NCI-H526 (cell line): ENCODE measurements at regions not wholly inside any gene's neighbourhood (a gene's known extent, or its start where the extent isn't known, plus 50 kb on each side); places are given as distances from the start of the nearest gene placed in this dataset.
"Not testable (repeated sequence)": the region's sequence is repeated elsewhere in the genome, so short reads cannot be mapped to it uniquely, and the experiment has no call there.

Source experiments
- DNase-seq, 2 experiments: peaks; one replicate each; lab custom pipeline; 2025; lab: John Stamatoyannopoulos, UW

- DNase-seq, result no peak
These were observed 75.3 kb downstream of the TMEM167A start for GRCh38 chr5:83001796-83002381.

GRCh38 chr5:83000922-83001321 is 76.3 kb downstream of the TMEM167A start:
- no peak for DNase-seq

DNA sequence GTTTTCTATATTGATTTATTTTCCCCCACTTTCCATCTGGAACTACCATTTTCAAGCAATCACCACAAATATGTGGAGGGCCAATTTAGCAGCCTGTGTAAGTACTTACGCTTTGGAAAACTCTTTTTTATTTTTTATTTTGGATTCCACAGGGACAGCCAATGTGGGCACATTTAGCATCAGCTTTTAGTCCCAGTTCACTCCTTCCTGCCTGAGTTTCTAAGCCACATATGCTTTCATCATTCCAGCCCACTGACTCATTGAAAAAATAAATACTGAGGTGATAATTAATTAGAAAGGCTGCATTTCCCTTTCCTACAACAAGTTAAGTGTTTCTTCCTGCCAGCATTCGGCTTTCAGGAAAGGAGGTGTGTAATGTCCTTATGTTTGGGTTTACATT is 76.8 kb downstream of the TMEM167A start:
- DNase-seq, result no peak

DNA sequence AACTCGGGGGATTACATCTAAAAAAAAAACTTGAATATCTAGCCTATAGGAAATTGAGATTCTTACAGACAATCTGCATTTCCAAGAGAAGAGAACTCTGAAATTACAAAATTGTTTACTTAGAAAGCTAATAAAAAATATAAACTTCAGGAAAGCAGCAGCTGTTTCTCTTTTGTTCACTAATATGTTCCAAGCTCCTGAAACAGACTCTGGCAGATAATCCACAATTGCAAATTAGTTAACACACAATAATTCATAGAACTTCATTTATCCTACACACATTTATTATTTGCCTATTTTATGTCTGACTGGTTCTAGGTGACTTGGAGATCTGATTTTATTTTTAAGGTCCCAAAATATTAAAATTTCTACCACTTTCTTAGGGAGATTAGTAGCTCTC is 83.8 kb downstream of the TMEM167A start:
- no peak for DNase-seq

DNA sequence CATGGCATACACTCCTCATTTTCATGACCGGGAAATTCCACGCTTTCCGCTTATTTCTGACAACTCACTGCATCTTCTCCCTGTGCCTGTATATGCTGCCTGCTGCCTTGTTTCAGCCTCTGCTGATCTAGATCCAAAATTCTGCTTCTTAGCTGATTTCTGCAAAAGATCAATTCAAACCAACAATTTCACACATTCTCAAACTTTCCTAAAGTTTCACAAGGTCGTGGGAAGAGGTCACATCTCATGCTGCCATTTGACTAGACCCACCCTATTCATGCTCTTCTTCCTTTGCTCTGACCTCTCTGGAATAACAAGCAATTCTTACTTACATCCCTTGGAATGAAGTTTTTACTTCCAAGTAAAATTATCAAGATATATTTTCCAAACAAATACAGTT is 84.5 kb downstream of the TMEM167A start:
- DNase-seq, result no peak

- DNase-seq, result no peak
These were observed 85.4 kb downstream of the TMEM167A start for GRCh38 chr5:82991678-82992323.

DNA sequence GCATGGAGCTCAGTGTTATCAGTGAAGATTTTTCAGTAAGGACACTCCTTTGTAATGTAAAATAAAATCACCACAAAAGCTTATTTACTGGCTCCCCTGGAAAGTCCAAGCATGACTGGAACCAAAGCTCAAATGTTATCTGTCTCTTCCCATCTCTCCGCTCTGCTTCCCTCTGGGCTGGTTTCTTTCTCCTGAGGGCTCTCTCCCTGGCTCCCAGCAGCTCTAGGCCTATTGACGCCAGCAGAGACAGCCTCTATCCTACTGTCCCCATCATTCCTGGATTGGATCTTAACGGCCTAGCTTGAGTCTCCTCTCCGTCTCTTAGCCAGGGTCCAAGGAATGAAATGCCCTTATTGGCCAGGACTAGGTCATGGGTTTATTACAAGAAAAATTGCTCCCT is 86.1 kb downstream of the TMEM167A start:
- no peak for DNase-seq

- DNase-seq, result no peak
These were observed 90.0 kb downstream of the TMEM167A start for GRCh38 chr5:82987188-82987587.

- DNase-seq, result no peak
These were observed 90.8 kb downstream of the TMEM167A start for GRCh38 chr5:82986404-82986803.

DNA sequence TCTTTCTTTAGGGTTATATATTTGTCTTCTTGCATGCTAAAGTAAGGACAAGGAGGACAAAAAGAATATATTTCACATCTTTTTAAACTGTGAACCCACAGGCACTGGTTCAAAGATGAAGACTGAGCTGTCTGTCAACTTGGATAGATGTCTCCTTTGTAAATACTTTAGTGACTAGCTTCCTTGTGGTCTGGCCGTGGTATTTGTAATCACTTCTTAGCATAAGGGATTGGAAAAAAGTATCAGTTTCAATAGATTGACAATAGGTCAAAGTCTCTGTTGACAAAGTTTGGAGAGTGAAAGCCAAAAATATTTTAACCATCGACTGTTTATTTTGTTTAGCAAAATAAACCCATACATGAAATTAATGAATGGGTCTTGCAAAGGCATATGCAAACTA is 91.4 kb downstream of the TMEM167A start:
- peak in 1 of 2 experiments; percentile 7 for DNase-seq

DNA sequence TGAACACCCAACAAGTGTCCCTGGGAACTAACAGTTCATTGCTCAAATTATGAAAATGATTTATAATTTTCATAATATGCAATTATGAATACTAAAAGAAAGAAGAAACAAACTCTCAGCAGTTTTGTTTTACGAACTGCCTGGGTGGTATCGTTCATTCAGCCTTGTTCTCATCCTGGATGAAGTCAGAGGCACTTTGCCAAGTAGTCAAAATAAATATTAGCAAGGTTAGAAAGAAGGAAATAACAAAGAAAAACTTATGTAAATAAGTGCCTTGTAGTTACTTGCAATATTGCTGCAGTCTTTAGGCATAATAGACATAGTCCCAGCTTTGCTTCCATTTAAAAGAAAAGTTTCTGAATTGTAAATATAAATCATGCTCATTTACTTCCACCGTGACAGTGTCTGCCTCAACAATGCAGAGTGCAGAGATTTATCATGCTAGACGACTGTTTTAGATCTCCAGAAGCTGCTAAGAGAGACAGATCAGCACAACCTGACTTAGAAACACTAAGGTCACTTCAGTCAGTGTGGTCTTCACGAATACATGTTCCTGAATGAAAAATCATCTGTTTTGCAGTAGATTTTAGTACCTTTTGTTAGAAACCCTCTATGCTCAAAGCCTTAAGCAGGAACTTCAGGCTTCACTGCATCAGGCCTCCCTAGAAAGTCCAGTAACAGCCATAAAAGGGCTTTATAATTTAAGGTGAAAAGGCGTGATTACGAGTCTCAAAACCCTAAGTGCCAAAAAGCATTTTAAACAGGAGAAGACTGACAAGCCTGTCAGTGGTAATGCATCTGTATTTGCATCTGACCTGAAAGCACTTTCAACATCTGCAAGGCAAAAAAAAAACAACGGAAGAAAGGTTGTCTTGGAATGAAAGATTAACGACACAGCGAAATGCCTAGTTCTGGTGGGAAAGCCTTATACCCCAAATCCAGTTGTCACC is 92.1 kb downstream of the TMEM167A start:
- no peak for DNase-seq

- no peak for DNase-seq
These were observed 94.3 kb downstream of the TMEM167A start for GRCh38 chr5:82982846-82983245.

DNA sequence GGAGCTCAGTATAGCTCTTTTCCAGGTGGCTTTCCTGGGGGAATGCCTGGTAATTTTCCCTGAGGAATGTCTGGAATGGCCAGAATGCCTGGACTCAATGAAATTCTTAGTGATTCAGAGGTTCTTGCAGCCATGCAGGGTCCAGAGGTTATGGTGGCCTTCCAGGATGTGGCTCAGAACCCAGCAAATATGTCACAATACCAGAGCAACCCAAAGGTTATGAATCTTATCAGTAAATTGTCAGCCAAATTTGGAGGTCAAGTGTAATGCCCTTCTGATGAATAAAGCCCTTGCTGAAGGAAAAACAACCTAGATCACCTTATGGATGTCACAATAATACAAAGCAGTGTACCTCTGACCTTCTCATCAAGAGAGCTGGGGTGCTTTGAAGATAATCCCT is 100.3 kb downstream of the TMEM167A start:
- DNase-seq, result not testable (repeated sequence)

GRCh38 chr5:82975812-82976211 is 101.4 kb downstream of the TMEM167A start:
- no peak for DNase-seq

DNA sequence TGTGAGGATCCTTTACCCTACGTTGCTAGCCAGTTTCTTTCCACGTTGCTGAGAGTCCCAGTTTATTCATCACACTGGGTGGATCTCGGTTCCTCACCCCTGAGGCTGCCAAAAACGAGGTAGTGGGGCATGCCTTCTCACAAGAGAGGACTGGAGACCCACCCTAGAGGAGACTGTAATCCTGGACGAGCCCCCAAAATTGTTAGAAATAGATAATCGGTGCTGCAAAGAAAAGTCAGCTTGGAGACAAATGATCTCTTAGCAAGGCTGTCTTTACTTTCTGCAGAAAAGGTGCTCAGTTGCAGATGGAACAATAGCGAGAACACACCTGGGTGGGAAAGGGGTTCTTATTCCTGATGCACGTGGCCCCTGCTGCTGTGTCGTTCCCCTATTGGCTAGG is 101.8 kb downstream of the TMEM167A start:
- DNase-seq, result no peak

DNA sequence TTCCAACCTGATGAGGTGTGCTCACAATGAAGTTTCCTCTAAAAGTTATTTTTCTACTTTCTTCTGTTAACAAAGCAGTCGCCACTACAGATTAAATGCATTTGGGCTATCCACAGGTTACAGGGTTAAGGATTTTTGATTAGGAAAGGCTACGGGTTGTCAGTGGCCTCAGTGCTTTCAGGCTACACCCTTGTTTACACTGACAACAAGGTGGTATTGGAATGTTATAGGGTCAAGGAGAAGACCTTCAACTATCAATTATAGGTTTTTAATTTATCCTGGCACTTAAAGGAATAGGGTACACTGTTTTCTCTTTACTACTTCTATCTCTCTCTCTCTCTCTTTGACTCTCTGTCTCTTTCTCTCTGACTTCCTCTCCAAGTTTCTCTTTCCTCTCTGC is 102.8 kb downstream of the TMEM167A start:
- DNase-seq, result not testable (repeated sequence)

DNA sequence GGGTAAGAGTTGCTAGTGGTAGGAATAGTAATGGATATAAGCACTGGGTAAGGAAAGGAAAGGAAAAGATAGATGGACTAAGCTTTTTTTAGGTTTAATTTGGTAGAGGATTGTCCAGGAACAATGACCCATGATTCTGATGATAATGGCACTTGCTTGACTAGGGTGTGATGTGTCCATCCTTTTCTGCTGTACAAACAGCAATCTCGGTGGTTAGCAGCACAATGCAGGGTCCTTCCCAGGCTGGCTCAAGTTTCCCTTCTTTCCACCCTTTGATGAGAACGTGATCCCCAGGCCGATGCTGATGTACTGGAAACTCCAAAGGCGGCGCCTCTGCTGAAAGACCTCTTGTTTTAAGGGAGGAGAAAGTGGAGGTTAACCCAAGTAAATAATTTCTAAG is 105.3 kb downstream of the TMEM167A start:
- DNase-seq, result no peak

GRCh38 chr5:82971034-82971806 is 106.0 kb downstream of the TMEM167A start:
- DNase-seq, result not testable (repeated sequence)

- not testable (repeated sequence) for DNase-seq
These were observed 107.8 kb downstream of the TMEM167A start for GRCh38 chr5:82969221-82969976.

GRCh38 chr5:82967072-82967471 is 110.1 kb downstream of the TMEM167A start:
- DNase-seq, result no peak

- no peak for DNase-seq
These were observed 117.7 kb downstream of the TMEM167A start for GRCh38 chr5:82959466-82959865.
